ENCODE measurements at regions not wholly inside any gene's neighbourhood (a gene's known extent, or its start where the extent isn't known, plus 50 kb on each side); places are given as distances from the start of the nearest gene placed in this dataset.

- DNase-seq, result no peak
- H3K9me3 Mint-ChIP-seq (ENCODE audit: unreplicated experiment), result no peaks in the 10 kb centered on the region
- no peaks in the 10 kb centered on the region for H3K36me3 ChIP-seq (ENCODE audit: control insufficient read depth, insufficient read depth, low read length)
- H3K4me3 ChIP-seq (ENCODE audit: low read depth, low read length), result no peak overlapping the region
- TF ChIP-seq CTCF (IDR thresholded peaks at IDR 0.05; ENCODE audit: insufficient read depth in 1 of 2, low read depth in 1 of 2, low read length in 1 of 2, severe bottlenecking in 1 of 2, unreplicated experiment in 1 of 2), result no peak
- H3K27ac Mint-ChIP-seq (ENCODE audit: unreplicated experiment), result no peak overlapping the region
- no peak overlapping the region for H3K4me3 Mint-ChIP-seq (ENCODE audit: unreplicated experiment)
- ChIA-PET CTCF (no interaction called here), POLR2A (no interaction called here)
- H3K36me3 Mint-ChIP-seq (ENCODE audit: insufficient read depth, unreplicated experiment), result no peaks in the 10 kb centered on the region
- no peaks in the 10 kb centered on the region; the same call in 1 of the 2 replicates for H3K27me3 ChIP-seq (replicated peaks; ENCODE audit: control insufficient read depth, insufficient read depth, low read length)
- intact Hi-C loops (cut with micrococcal nuclease; ENCODE audit: unreplicated experiment), result no loop called here
- no peaks in the 10 kb centered on the region for H3K4me1 Mint-ChIP-seq (ENCODE audit: low read depth, unreplicated experiment)
- no peaks in the 10 kb centered on the region for H3K9me3 ChIP-seq
- H3K27me3 Mint-ChIP-seq (ENCODE audit: insufficient read depth, unreplicated experiment), result peaks cover 3% of the 10 kb centered on the region
- H3K4me1 ChIP-seq, result no peaks in the 10 kb centered on the region
- BruUV-seq (replicated peaks), result no TSS peak
Observed at GRCh38 chr12:67459578-67459977, 189.0 kb upstream of the DYRK2 start.

GRCh38 chr12:67460388-67460787, 188.2 kb upstream of the DYRK2 start:
- Mint-ChIP-seq H3K27me3 (ENCODE audit: insufficient read depth, unreplicated experiment) (peaks cover 3% of the 10 kb centered on the region), H3K9me3 (ENCODE audit: unreplicated experiment) (no peaks in the 10 kb centered on the region), H3K4me1 (ENCODE audit: low read depth, unreplicated experiment) (no peaks in the 10 kb centered on the region), H3K36me3 (ENCODE audit: insufficient read depth, unreplicated experiment) (no peaks in the 10 kb centered on the region), H3K27ac (ENCODE audit: unreplicated experiment) (no peak overlapping the region), H3K4me3 (ENCODE audit: unreplicated experiment) (no peak overlapping the region)
- intact Hi-C loops (cut with micrococcal nuclease; ENCODE audit: unreplicated experiment), result no loop called here
- H3K4me3 ChIP-seq (ENCODE audit: low read depth, low read length), result no peak overlapping the region
- TF ChIP-seq CTCF (IDR thresholded peaks at IDR 0.05; ENCODE audit: insufficient read depth in 1 of 2, low read depth in 1 of 2, low read length in 1 of 2, severe bottlenecking in 1 of 2, unreplicated experiment in 1 of 2), result no peak
- H3K9me3 ChIP-seq, result no peaks in the 10 kb centered on the region
- H3K4me1 ChIP-seq, result no peaks in the 10 kb centered on the region
- no peaks in the 10 kb centered on the region for H3K27me3 ChIP-seq (replicated peaks; ENCODE audit: control insufficient read depth, insufficient read depth, low read length)
- H3K36me3 ChIP-seq (ENCODE audit: control insufficient read depth, insufficient read depth, low read length), result no peaks in the 10 kb centered on the region
- CTCF ChIA-PET, result no interaction called here
- POLR2A ChIA-PET, result no interaction called here
- no TSS peak for BruUV-seq (replicated peaks)
- peak; percentile 11 to 51 for DNase-seq

DNA sequence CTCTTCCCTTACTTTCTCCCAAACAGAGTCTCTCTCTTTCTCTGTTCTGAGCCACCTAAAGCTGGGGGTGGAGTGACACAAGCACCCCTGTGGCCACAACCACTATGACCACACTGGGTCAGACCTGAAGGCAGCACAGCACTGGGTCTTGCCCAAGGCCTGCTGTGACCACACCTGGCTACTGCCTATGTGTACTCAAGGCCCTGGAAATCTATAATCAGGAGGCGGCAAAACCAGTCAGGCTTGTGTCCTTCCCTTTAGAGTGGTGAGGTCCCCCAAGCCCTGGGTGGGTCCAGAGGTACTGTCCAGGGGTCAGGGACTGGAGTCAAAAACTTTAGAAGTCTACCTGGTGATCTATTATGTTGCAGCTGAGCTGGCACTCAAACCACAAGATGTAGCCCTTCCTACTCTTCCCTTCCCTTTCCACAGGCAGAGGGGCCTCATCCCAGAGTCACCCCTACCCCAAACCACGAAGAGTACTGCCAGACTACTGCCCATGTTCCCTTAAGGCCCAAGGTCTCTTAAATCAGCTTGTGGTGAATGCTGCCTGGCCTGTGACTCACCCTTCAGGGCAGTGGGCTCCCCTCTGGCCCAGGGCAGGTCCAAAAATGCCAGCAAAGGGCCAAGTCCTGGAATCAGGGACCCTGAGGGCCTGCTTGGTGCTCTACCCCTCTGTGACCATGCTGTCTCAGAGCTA, 179.8 kb upstream of the DYRK2 start:
- H3K4me1 ChIP-seq, result no peaks in the 10 kb centered on the region
- CTCF ChIA-PET, result no interaction called here
- Mint-ChIP-seq H3K4me3 (ENCODE audit: unreplicated experiment) (no peak overlapping the region), H3K27me3 (ENCODE audit: insufficient read depth, unreplicated experiment) (peaks cover 4% of the 10 kb centered on the region), H3K27ac (ENCODE audit: unreplicated experiment) (no peak overlapping the region), H3K4me1 (ENCODE audit: low read depth, unreplicated experiment) (no peaks in the 10 kb centered on the region), H3K9me3 (ENCODE audit: unreplicated experiment) (no peaks in the 10 kb centered on the region), H3K36me3 (ENCODE audit: insufficient read depth, unreplicated experiment) (no peaks in the 10 kb centered on the region)
- H3K27me3 ChIP-seq (replicated peaks; ENCODE audit: control insufficient read depth, insufficient read depth, low read length), result no peaks in the 10 kb centered on the region
- intact Hi-C loops (cut with micrococcal nuclease; ENCODE audit: unreplicated experiment), result no loop called here
- no peak for TF ChIP-seq CTCF (IDR thresholded peaks at IDR 0.05; ENCODE audit: insufficient read depth in 1 of 2, low read depth in 1 of 2, low read length in 1 of 2, severe bottlenecking in 1 of 2, unreplicated experiment in 1 of 2)
- H3K9me3 ChIP-seq, result 0 out of 2 replicates have a peak, but pooled peaks cover 4% of the 10 kb centered on the region
- no TSS peak for BruUV-seq (replicated peaks)
- POLR2A ChIA-PET, result no interaction called here
- H3K36me3 ChIP-seq (ENCODE audit: control insufficient read depth, insufficient read depth, low read length), result no peaks in the 10 kb centered on the region
- no peak for DNase-seq
- no peak overlapping the region for H3K4me3 ChIP-seq (ENCODE audit: low read depth, low read length)

All from Caco-2 (cell line).